Esophagus squamous epithelium (tissue), 4 donors: ENCODE measurements at regions not wholly inside any gene's neighbourhood (a gene's known extent, or its start where the extent isn't known, plus 50 kb on each side); places are given as distances from the start of the nearest gene placed in this dataset.
"Not testable (repeated sequence)": the region's sequence is repeated elsewhere in the genome, so short reads cannot be mapped to it uniquely, and the experiment has no call there.

Experiments
- POLR2A ChIP-seq, 4 donors: fragments of 450-650 bp; IDR thresholded peaks; one replicate each; pipeline ENCODE4 v1.6.1; 2017; ENCODE audit warnings: antibody characterized with exemption in 4 of 4, mild to moderate bottlenecking in 4 of 4, moderate library complexity in 3 of 4
- TF ChIP-seq, protein P1 (sequence below), 6 experiments: fragments of 450-650 bp in 4 of 6; fragments of 200-600 bp in 2 of 6; sonication (generic) in 2 of 6; IDR thresholded peaks; one replicate each; pipeline ENCODE4 v1.5.1; 2016 to 2019; ENCODE audit warnings: antibody characterized with exemption in 6 of 6, mild to moderate bottlenecking in 4 of 6, moderate library complexity in 4 of 6

DNA sequence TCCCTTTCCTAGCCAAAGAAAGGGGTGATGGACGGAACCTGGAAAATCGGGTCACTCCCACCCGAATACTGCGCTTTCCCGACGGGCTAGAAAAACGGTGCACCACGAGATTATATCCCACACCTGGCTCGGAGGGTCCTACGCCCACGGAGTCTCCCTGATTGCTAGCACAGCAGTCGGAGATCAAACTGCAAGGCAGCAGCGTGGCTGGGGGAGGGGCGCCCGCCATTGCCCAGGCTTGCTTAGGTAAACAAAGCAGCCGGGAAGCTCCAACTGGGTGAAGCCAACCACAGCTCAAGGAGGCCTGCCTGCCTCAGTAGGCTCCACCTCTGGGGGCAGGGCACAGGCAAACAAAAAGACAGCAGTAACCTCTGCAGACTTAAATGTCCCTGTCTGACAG, 186.0 kb downstream of the SMARCA1 start:
- TF ChIP-seq, protein P1, sequence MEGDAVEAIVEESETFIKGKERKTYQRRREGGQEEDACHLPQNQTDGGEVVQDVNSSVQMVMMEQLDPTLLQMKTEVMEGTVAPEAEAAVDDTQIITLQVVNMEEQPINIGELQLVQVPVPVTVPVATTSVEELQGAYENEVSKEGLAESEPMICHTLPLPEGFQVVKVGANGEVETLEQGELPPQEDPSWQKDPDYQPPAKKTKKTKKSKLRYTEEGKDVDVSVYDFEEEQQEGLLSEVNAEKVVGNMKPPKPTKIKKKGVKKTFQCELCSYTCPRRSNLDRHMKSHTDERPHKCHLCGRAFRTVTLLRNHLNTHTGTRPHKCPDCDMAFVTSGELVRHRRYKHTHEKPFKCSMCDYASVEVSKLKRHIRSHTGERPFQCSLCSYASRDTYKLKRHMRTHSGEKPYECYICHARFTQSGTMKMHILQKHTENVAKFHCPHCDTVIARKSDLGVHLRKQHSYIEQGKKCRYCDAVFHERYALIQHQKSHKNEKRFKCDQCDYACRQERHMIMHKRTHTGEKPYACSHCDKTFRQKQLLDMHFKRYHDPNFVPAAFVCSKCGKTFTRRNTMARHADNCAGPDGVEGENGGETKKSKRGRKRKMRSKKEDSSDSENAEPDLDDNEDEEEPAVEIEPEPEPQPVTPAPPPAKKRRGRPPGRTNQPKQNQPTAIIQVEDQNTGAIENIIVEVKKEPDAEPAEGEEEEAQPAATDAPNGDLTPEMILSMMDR (IDR thresholded peaks at IDR 0.05) = not testable (repeated sequence)
- not testable (repeated sequence) for TF ChIP-seq POLR2A (IDR thresholded peaks at IDR 0.05)
